Suppressor macrophage (primary cell): ENCODE measurements at regions not wholly inside any gene's neighbourhood (a gene's known extent, or its start where the extent isn't known, plus 50 kb on each side); places are given as distances from the start of the nearest gene placed in this dataset.

ENCODE experiments used
- DNase-seq, 4 experiments: peaks; one replicate each; pipeline ENCODE4 v3.0.0-alpha.2; 2020 to 2022

GRCh38 chr3:73734211-73735089 is 109.7 kb upstream of the PDZRN3 start:
- DNase-seq, result no peak

- no peak for DNase-seq
Measured at GRCh38 chr3:73733746-73734145, 109.0 kb upstream of the PDZRN3 start.

- DNase-seq, result no peak
Measured at GRCh38 chr3:73729969-73730440, 105.3 kb upstream of the PDZRN3 start.

- DNase-seq, result no peak
Measured at GRCh38 chr3:73727854-73728253, 103.1 kb upstream of the PDZRN3 start.

- DNase-seq, result no peak
Measured at GRCh38 chr3:73727117-73727821, 102.5 kb upstream of the PDZRN3 start.

- DNase-seq, result no peak
Measured at GRCh38 chr3:73723596-73723995, 98.9 kb upstream of the PDZRN3 start.

GRCh38 chr3:73719861-73720260 is 95.1 kb upstream of the PDZRN3 start:
- no peak for DNase-seq

- DNase-seq, result no peak
Measured at GRCh38 chr3:73719413-73719851, 94.7 kb upstream of the PDZRN3 start.

GRCh38 chr3:73718326-73719110 is 93.8 kb upstream of the PDZRN3 start:
- no peak for DNase-seq

- DNase-seq, result no peak
Measured at GRCh38 chr3:73716418-73716817, 91.7 kb upstream of the PDZRN3 start.

GRCh38 chr3:73710340-73710739 is 85.6 kb upstream of the PDZRN3 start:
- DNase-seq, result no peak

- no peak for DNase-seq
Measured at GRCh38 chr3:73709712-73710111, 85.0 kb upstream of the PDZRN3 start.

- no peak for DNase-seq
Measured at GRCh38 chr3:73708956-73709355, 84.2 kb upstream of the PDZRN3 start.

GRCh38 chr3:73707772-73708171 is 83.0 kb upstream of the PDZRN3 start:
- DNase-seq, result no peak

- no peak for DNase-seq
Measured at GRCh38 chr3:73706771-73707170, 82.0 kb upstream of the PDZRN3 start.

GRCh38 chr3:73705792-73706191 is 81.1 kb upstream of the PDZRN3 start:
- no peak for DNase-seq

GRCh38 chr3:73699327-73699726 is 74.6 kb upstream of the PDZRN3 start:
- DNase-seq, result no peak

GRCh38 chr3:73697020-73697419 is 72.3 kb upstream of the PDZRN3 start:
- DNase-seq, result no peak

GRCh38 chr3:73695841-73696240 is 71.1 kb upstream of the PDZRN3 start:
- no peak for DNase-seq

GRCh38 chr3:73694983-73695757 is 70.4 kb upstream of the PDZRN3 start:
- no peak for DNase-seq

- DNase-seq, result no peak
Measured at GRCh38 chr3:73687106-73688004, 62.6 kb upstream of the PDZRN3 start.
